Esophagus squamous epithelium (tissue), 5 donors: ENCODE measurements at regions not wholly inside any gene's neighbourhood (a gene's known extent, or its start where the extent isn't known, plus 50 kb on each side); places are given as distances from the start of the nearest gene placed in this dataset.

Experiments
- DNase-seq: peaks from one replicate; lab custom pipeline; 2025; lab: John Stamatoyannopoulos, UW
- H3K27ac ChIP-seq, 4 donors: fragments of 200-600 bp; sonication (generic); one replicate each; pipeline ENCODE4 v1.5.1; 2016 to 2019; ENCODE audit warnings: mild to moderate bottlenecking in 1 of 4
- H3K27me3 ChIP-seq, 4 donors: fragments of 200-600 bp; sonication (generic); 1 replicate in 3 of 4; 2 replicates in 1 of 4; pipeline versions ENCODE4 v1.5.1 to v1.6.0; 2017 to 2021; ENCODE audit warnings: antibody characterized with exemption in 1 of 4
- H3K36me3 ChIP-seq, 3 donors: fragments of 200-600 bp; sonication (generic); one replicate each; pipeline ENCODE4 v1.5.1; 2016 to 2019
- H3K4me1 ChIP-seq, 3 donors: fragments of 200-600 bp; sonication (generic); one replicate each; pipeline ENCODE4 v1.5.1; 2017 to 2019
- H3K4me3 ChIP-seq, 4 donors: fragments of 200-600 bp; sonication (generic); 1 replicate in 3 of 4; 2 replicates in 1 of 4; pipeline ENCODE4 v1.5.1; 2016 to 2019; ENCODE audit warnings: mild to moderate bottlenecking in 2 of 4, moderate library complexity in 1 of 4
- H3K9me3 ChIP-seq, 3 donors: fragments of 200-600 bp; sonication (generic); one replicate each; pipeline ENCODE4 v1.5.1; 2016 to 2019
- CTCF ChIP-seq, 6 experiments: fragments of 450-650 bp in 4 of 6; fragments of 200-600 bp in 2 of 6; sonication (generic) in 2 of 6; IDR thresholded peaks; one replicate each; pipeline ENCODE4 v1.5.1; 2016 to 2019; ENCODE audit warnings: antibody characterized with exemption in 6 of 6, mild to moderate bottlenecking in 4 of 6, moderate library complexity in 4 of 6
- POLR2A ChIP-seq, 4 donors: fragments of 450-650 bp; IDR thresholded peaks; one replicate each; pipeline ENCODE4 v1.6.1; 2017; ENCODE audit warnings: antibody characterized with exemption in 4 of 4, mild to moderate bottlenecking in 4 of 4, moderate library complexity in 3 of 4
- WGBS, 2 donors: methylation state at CpG; one replicate each; pipeline ENCODE4 v1.1.5; 2018; 5-methylcytosine and 5-hydroxymethylcytosine counted together
- intact Hi-C: fragments of 100-400 bp; cut with DNase I; formaldehyde crosslinking; loops from one replicate; pipeline ENCODE4 v1.15.0; 2022
- donor health status: DM: yes; HTN: yes; CAD: no.

- Histone ChIP-seq H3K36me3 (no peaks in the 10 kb centered on the region), H3K27me3 (no peaks in the 10 kb centered on the region), H3K4me3 (no peak overlapping the region), H3K27ac (no peak overlapping the region), H3K4me1 (no peaks in the 10 kb centered on the region), H3K9me3 (peaks cover 0 to 10% (median 0%) of the 10 kb centered on the region in 3 donors)
- intact Hi-C loops: no loop called here
- DNase-seq: no peak
- 91 to 96% methylated on average over 1 of the region's 1 CpG for WGBS, 2 donors
- TF ChIP-seq CTCF (IDR thresholded peaks at IDR 0.05) (no peak), POLR2A (IDR thresholded peaks at IDR 0.05) (no peak)
These were observed 66.9 kb upstream of the GRID2 start for GRCh38 chr4:92236877-92237276.

GRCh38 chr4:92237559-92237958, 66.2 kb upstream of the GRID2 start:
- Histone ChIP-seq H3K27ac (no peak overlapping the region), H3K4me3 (no peak overlapping the region), H3K36me3 (no peaks in the 10 kb centered on the region), H3K27me3 (no peaks in the 10 kb centered on the region), H3K4me1 (no peaks in the 10 kb centered on the region), H3K9me3 (peaks cover 0 to 10% (median 0%) of the 10 kb centered on the region in 3 donors)
- DNase-seq: no peak
- intact Hi-C loops: no loop called here
- TF ChIP-seq CTCF (IDR thresholded peaks at IDR 0.05): no peak
- no peak for TF ChIP-seq POLR2A (IDR thresholded peaks at IDR 0.05)

GRCh38 chr4:92241094-92241493, 62.7 kb upstream of the GRID2 start:
- Histone ChIP-seq H3K27ac (no peak overlapping the region), H3K4me3 (no peak overlapping the region), H3K27me3 (no peaks in the 10 kb centered on the region), H3K36me3 (no peaks in the 10 kb centered on the region), H3K9me3 (peaks cover 0 to 10% (median 0%) of the 10 kb centered on the region in 3 donors), H3K4me1 (no peaks in the 10 kb centered on the region)
- no peak for TF ChIP-seq CTCF (IDR thresholded peaks at IDR 0.05)
- no peak for TF ChIP-seq POLR2A (IDR thresholded peaks at IDR 0.05)
- no peak for DNase-seq
- intact Hi-C loops: no loop called here
- 44 to 64% methylated on average over 2 of the region's 2 CpGs for WGBS, 2 donors

- intact Hi-C loops: no loop called here
- Histone ChIP-seq H3K27ac (no peak overlapping the region), H3K9me3 (peaks cover 0 to 3% (median 0%) of the 10 kb centered on the region in 3 donors), H3K4me3 (no peak overlapping the region), H3K27me3 (no peaks in the 10 kb centered on the region), H3K36me3 (no peaks in the 10 kb centered on the region), H3K4me1 (no peaks in the 10 kb centered on the region)
- TF ChIP-seq CTCF (IDR thresholded peaks at IDR 0.05) (no peak), POLR2A (IDR thresholded peaks at IDR 0.05) (no peak)
- no peak for DNase-seq
These were observed 57.4 kb upstream of the GRID2 start for GRCh38 chr4:92246384-92246783.

- Histone ChIP-seq H3K4me1 (no peaks in the 10 kb centered on the region), H3K27ac (no peak overlapping the region), H3K9me3 (peaks cover 0 to 9% (median 0%) of the 10 kb centered on the region in 3 donors), H3K36me3 (no peaks in the 10 kb centered on the region), H3K27me3 (no peaks in the 10 kb centered on the region), H3K4me3 (no peak overlapping the region)
- TF ChIP-seq POLR2A (IDR thresholded peaks at IDR 0.05) (no peak), CTCF (IDR thresholded peaks at IDR 0.05) (no peak)
- 76% methylated on average over 2 of the region's 2 CpGs for whole genome bisulfite sequencing, 2 donors
- intact Hi-C loops: no loop called here
- DNase-seq: no peak
These were observed 54.2 kb upstream of the GRID2 start for GRCh38 chr4:92249541-92249940.
